CD14-positive monocyte (primary cell): ENCODE measurements at regions not wholly inside any gene's neighbourhood (a gene's known extent, or its start where the extent isn't known, plus 50 kb on each side); places are given as distances from the start of the nearest gene placed in this dataset.

ENCODE experiments used
- DNase-seq, 3 donors: peaks; one replicate each; pipeline ENCODE4 v3.0.0-alpha.2; 2011 to 2022
- H2AFZ ChIP-seq: 2 replicates; pipeline ENCODE4 v1.6.0; 2012; ENCODE audit warnings: mild to moderate bottlenecking, low read depth, low read length, inconsistent platforms; ENCODE audit not compliant: insufficient read depth, poor library complexity, severe bottlenecking
- H3K27ac ChIP-seq, 2 donors: 1 replicate in 1 of 2; 2 replicates in 1 of 2; pipeline ENCODE4 v1.5.1; 2012 to 2013; ENCODE audit warnings: low read length in 2 of 2, control low read depth in 1 of 2, inconsistent platforms in 1 of 2, low read depth in 1 of 2, mild to moderate bottlenecking in 1 of 2
- H3K27me3 ChIP-seq, 2 donors: one replicate each; pipeline versions ENCODE4 v1.6.0 to v1.6.1; 2011 to 2013; ENCODE audit warnings: low read length in 2 of 2; ENCODE audit not compliant: control insufficient read depth in 2 of 2, insufficient read depth in 2 of 2
- H3K36me3 ChIP-seq, 2 donors: replicated peaks in 1 of 2; 1 replicate in 1 of 2; 2 replicates in 1 of 2; pipeline versions ENCODE4 v1.5.1 to v1.6.1; 2012 to 2013; ENCODE audit warnings: low read length in 2 of 2, control low read depth in 1 of 2, inconsistent platforms in 1 of 2, mild to moderate bottlenecking in 1 of 2; ENCODE audit not compliant: insufficient read depth in 2 of 2, control insufficient read depth in 1 of 2
- H3K4me1 ChIP-seq, 2 donors: 1 replicate in 1 of 2; 2 replicates in 1 of 2; pipeline versions ENCODE4 v1.5.1 to v1.6.1; 2012 to 2013; ENCODE audit warnings: low read length in 2 of 2, control low read depth in 1 of 2, inconsistent platforms in 1 of 2, mild to moderate bottlenecking in 1 of 2, moderate library complexity in 1 of 2; ENCODE audit not compliant: insufficient read depth in 2 of 2, control insufficient read depth in 1 of 2
- H3K4me2 ChIP-seq: replicated peaks from 2 replicates; pipeline ENCODE3; 2012; ENCODE audit warnings: low read length, moderate library complexity, mild to moderate bottlenecking; ENCODE audit not compliant: poor library complexity, severe bottlenecking; ENCODE audit errors: extremely low read depth
- H3K4me3 ChIP-seq, 3 experiments: fragments of 200-600 bp in 1 of 3; sonication (generic) in 1 of 3; replicated peaks in 1 of 3; 1 replicate in 2 of 3; 2 replicates in 1 of 3; pipeline ENCODE4 v1.5.1; 2011 to 2013; ENCODE audit warnings: low read length in 3 of 3, mild to moderate bottlenecking in 3 of 3, control low read depth in 2 of 3, low read depth in 2 of 3, inconsistent platforms in 1 of 3, moderate library complexity in 1 of 3
- H3K79me2 ChIP-seq: 2 replicates; pipeline ENCODE4 v1.6.0; 2012; ENCODE audit warnings: mild to moderate bottlenecking, control low read depth, inconsistent platforms, low read length, moderate library complexity; ENCODE audit not compliant: insufficient read depth
- H3K9ac ChIP-seq: 2 replicates; pipeline ENCODE4 v1.6.0; 2017; ENCODE audit warnings: low read length, mild to moderate bottlenecking; ENCODE audit not compliant: insufficient read depth, poor library complexity, severe bottlenecking
- H3K9me3 ChIP-seq, 2 donors: replicated peaks in 1 of 2; 1 replicate in 1 of 2; 2 replicates in 1 of 2; pipeline versions ENCODE4 v1.5.1 to v1.6.1; 2012 to 2013; ENCODE audit warnings: low read length in 2 of 2, control low read depth in 1 of 2; ENCODE audit not compliant: control insufficient read depth in 1 of 2, insufficient read depth in 1 of 2
- H4K20me1 ChIP-seq: 2 replicates; pipeline ENCODE4 v1.6.0; 2012; ENCODE audit warnings: mild to moderate bottlenecking, low read length, control low read depth, moderate library complexity; ENCODE audit not compliant: insufficient read depth
- H3K27ac Mint-ChIP-seq, 7 donors: one replicate each; pipeline ENCODE4 v1.8.0; 2020; ENCODE audit warnings: mild to moderate bottlenecking in 7 of 7, mixed read lengths in 7 of 7, moderate library complexity in 6 of 7, inconsistent platforms in 2 of 7
- H3K27me3 Mint-ChIP-seq, 3 donors: one replicate each; pipeline ENCODE4 v1.8.0; 2021 to 2022; ENCODE audit warnings: low read depth in 3 of 3, mild to moderate bottlenecking in 3 of 3, mixed read lengths in 3 of 3, moderate library complexity in 3 of 3, inconsistent platforms in 1 of 3
- H3K36me3 Mint-ChIP-seq, 2 donors: one replicate each; pipeline ENCODE4 v1.8.0; 2020; ENCODE audit warnings: mixed read lengths in 2 of 2, inconsistent platforms in 1 of 2, mild to moderate bottlenecking in 1 of 2
- H3K4me1 Mint-ChIP-seq: one replicate; pipeline ENCODE4 v1.8.0; 2020; ENCODE audit warnings: mild to moderate bottlenecking, mixed read lengths
- H3K4me3 Mint-ChIP-seq, 2 donors: one replicate each; pipeline ENCODE4 v1.8.0; 2020; ENCODE audit warnings: mild to moderate bottlenecking in 2 of 2, mixed read lengths in 2 of 2, moderate library complexity in 1 of 2
- H3K9me3 Mint-ChIP-seq, 7 donors: one replicate each; pipeline ENCODE4 v1.8.0; 2020 to 2022; ENCODE audit warnings: mixed read lengths in 7 of 7, mild to moderate bottlenecking in 6 of 7, moderate library complexity in 6 of 7, inconsistent platforms in 2 of 7
- WGBS: methylation state at CpG from one replicate; pipeline ENCODE4 v1.1.5; 2013; ENCODE audit warnings: missing lambda C conversion rate; ENCODE audit not compliant: insufficient coverage; 5-methylcytosine and 5-hydroxymethylcytosine counted together
- intact Hi-C, 2 donors: fragments of 100-400 bp; cut with micrococcal nuclease; formaldehyde crosslinking; loops; one replicate each; pipeline versions ENCODE4 v1.15.0 to v1.15.1; 2023
- TF ChIP-seq, protein P1 (sequence below): fragments of 200-600 bp; IDR thresholded peaks from one replicate; pipeline ENCODE4 v1.8.0; 2022; ENCODE audit warnings: antibody characterized with exemption, mild to moderate bottlenecking

GRCh38 chr1:30596470-30596869 lies 126.9 kb downstream of the MATN1 start:
- Histone ChIP-seq H3K4me3 (no peak overlapping the region), H3K79me2 (no peaks in the 10 kb centered on the region), H3K9me3 (no peaks in the 10 kb centered on the region), H3K36me3 (no peaks in the 10 kb centered on the region), H3K9ac (no peak overlapping the region), H4K20me1 (no peaks in the 10 kb centered on the region), H2AFZ (no peak overlapping the region), H3K4me2 (no peak overlapping the region), H3K27ac (no peak overlapping the region), H3K27me3 (no peaks in the 10 kb centered on the region), H3K4me1 (no peaks in the 10 kb centered on the region)
- DNase-seq = no peak
- Mint-ChIP-seq H3K9me3 (peaks cover 0 to 7% (median 4%) of the 10 kb centered on the region in 7 donors), H3K36me3 (no peaks in the 10 kb centered on the region), H3K27me3 (peaks cover 8 to 12% (median 9%) of the 10 kb centered on the region in 3 donors), H3K4me3 (no peak overlapping the region), H3K27ac (no peak overlapping the region), H3K4me1 (no peaks in the 10 kb centered on the region)
- WGBS = no CpG with 5 or more reads among the region's 1 CpG
- intact Hi-C loops = no loop called here
- TF ChIP-seq, protein P1, sequence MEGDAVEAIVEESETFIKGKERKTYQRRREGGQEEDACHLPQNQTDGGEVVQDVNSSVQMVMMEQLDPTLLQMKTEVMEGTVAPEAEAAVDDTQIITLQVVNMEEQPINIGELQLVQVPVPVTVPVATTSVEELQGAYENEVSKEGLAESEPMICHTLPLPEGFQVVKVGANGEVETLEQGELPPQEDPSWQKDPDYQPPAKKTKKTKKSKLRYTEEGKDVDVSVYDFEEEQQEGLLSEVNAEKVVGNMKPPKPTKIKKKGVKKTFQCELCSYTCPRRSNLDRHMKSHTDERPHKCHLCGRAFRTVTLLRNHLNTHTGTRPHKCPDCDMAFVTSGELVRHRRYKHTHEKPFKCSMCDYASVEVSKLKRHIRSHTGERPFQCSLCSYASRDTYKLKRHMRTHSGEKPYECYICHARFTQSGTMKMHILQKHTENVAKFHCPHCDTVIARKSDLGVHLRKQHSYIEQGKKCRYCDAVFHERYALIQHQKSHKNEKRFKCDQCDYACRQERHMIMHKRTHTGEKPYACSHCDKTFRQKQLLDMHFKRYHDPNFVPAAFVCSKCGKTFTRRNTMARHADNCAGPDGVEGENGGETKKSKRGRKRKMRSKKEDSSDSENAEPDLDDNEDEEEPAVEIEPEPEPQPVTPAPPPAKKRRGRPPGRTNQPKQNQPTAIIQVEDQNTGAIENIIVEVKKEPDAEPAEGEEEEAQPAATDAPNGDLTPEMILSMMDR = no peak

- Histone ChIP-seq H3K4me2 (no peak overlapping the region), H2AFZ (no peak overlapping the region), H3K27me3 (peaks cover 0 to 2% of the 10 kb centered on the region in 2 donors), H3K4me3 (no peak overlapping the region), H3K27ac (no peak overlapping the region), H3K36me3 (no peaks in the 10 kb centered on the region), H3K9me3 (no peaks in the 10 kb centered on the region), H4K20me1 (no peaks in the 10 kb centered on the region), H3K79me2 (no peaks in the 10 kb centered on the region), H3K9ac (no peak overlapping the region), H3K4me1 (no peaks in the 10 kb centered on the region)
- Mint-ChIP-seq H3K4me1 (no peaks in the 10 kb centered on the region), H3K9me3 (peaks cover 0 to 12% (median 6%) of the 10 kb centered on the region in 7 donors), H3K36me3 (no peaks in the 10 kb centered on the region), H3K4me3 (no peak overlapping the region), H3K27ac (no peak overlapping the region), H3K27me3 (peaks cover 5 to 16% (median 10%) of the 10 kb centered on the region in 3 donors)
- TF ChIP-seq, protein P1 = no peak
- WGBS = 66% methylated on average over 5 of the region's 5 CpGs
- intact Hi-C loops = no loop called here
- no peak for DNase-seq
These were observed 134.3 kb downstream of the MATN1 start for GRCh38 chr1:30589083-30589482.
